H1 (cell line): ENCODE measurements at regions not wholly inside any gene's neighbourhood (a gene's known extent, or its start where the extent isn't known, plus 50 kb on each side); places are given as distances from the start of the nearest gene placed in this dataset.

Source experiments
- CTCF ChIA-PET: fragments of 300-600 bp; sonication (Branson Sonifier 250); formaldehyde crosslinking; loops from one replicate; lab custom pipeline; 2021; ENCODE audit not compliant: partially characterized antibody; lab: Charles Lee
- POLR2A ChIA-PET: fragments of 300-600 bp; sonication (Branson Sonifier 250); formaldehyde crosslinking; loops from one replicate; lab custom pipeline; 2021; ENCODE audit warnings: inconsistent platforms; ENCODE audit not compliant: partially characterized antibody; lab: Charles Lee
- DNase-seq, 2 experiments: peaks; one replicate each; pipeline versions ENCODE4 v3.0.0 to v3.0.0-alpha.2; 2010 to 2022; ENCODE audit warnings: low spot score in 2 of 2, low read depth in 1 of 2, mixed read lengths in 1 of 2
- FAIRE-seq: peaks from 2 replicates; lab custom pipeline; 2011; peaks lifted over from hg19 to GRCh38; lab: Jason Lieb, UNC
- H2AFZ ChIP-seq: 2 replicates; pipeline ENCODE4 v1.8.1; 2012; ENCODE audit warnings: low read length, inconsistent platforms
- H2AK5ac ChIP-seq: 2 replicates; pipeline ENCODE4 v1.6.1; 2013; ENCODE audit warnings: low read depth, low read length
- H2BK120ac ChIP-seq: replicated peaks from 2 replicates; pipeline ENCODE3; 2013; ENCODE audit warnings: low read depth, low read length, inconsistent platforms
- H2BK12ac ChIP-seq: 2 replicates; pipeline ENCODE4 v1.6.1; 2013; ENCODE audit warnings: low read depth, low read length
- H2BK15ac ChIP-seq: 2 replicates; pipeline ENCODE4 v1.6.1; 2013; ENCODE audit warnings: low read length
- H2BK20ac ChIP-seq: 2 replicates; pipeline ENCODE4 v1.6.1; 2013; ENCODE audit warnings: low read length
- H2BK5ac ChIP-seq: 2 replicates; pipeline ENCODE4 v1.6.1; 2013; ENCODE audit warnings: low read depth, low read length
- H3K14ac ChIP-seq: 2 replicates; pipeline ENCODE4 v1.6.1; 2013; ENCODE audit warnings: inconsistent platforms; ENCODE audit not compliant: insufficient read length
- H3K18ac ChIP-seq: 2 replicates; pipeline ENCODE4 v1.6.1; 2013; ENCODE audit warnings: low read length; ENCODE audit errors: extremely low read depth
- H3K23ac ChIP-seq: 2 replicates; pipeline ENCODE4 v1.6.1; 2013; ENCODE audit warnings: inconsistent platforms; ENCODE audit not compliant: insufficient read length
- H3K23me2 ChIP-seq: 2 replicates; pipeline ENCODE4 v1.6.1; 2013; ENCODE audit warnings: low read depth, low read length
- H3K27ac ChIP-seq: 2 replicates; pipeline ENCODE4 v1.6.1; 2011; ENCODE audit warnings: low read depth, low read length, inconsistent platforms
- H3K27me3 ChIP-seq, 4 experiments: replicated peaks in 1 of 4; 1 replicate in 1 of 4; 2 replicates in 3 of 4; pipeline versions ENCODE4 v1.6.1 to v1.8.1; 2011 to 2013; ENCODE audit warnings: low read length in 3 of 4, mild to moderate bottlenecking in 3 of 4, inconsistent platforms in 2 of 4, mixed read lengths in 2 of 4, moderate library complexity in 1 of 4; ENCODE audit not compliant: control insufficient read depth in 3 of 4, insufficient read depth in 3 of 4; ENCODE audit errors: extremely low read depth in 1 of 4
- H3K36me3 ChIP-seq, 4 experiments: 2 replicates each; pipeline versions ENCODE4 v1.6.1 to v1.8.1; 2011 to 2013; ENCODE audit warnings: mild to moderate bottlenecking in 4 of 4, low read length in 3 of 4, moderate library complexity in 2 of 4, control low read depth in 1 of 4, inconsistent platforms in 1 of 4; ENCODE audit not compliant: insufficient read depth in 4 of 4, control insufficient read depth in 2 of 4
- H3K4ac ChIP-seq: replicated peaks from 2 replicates; pipeline ENCODE3; 2013; ENCODE audit warnings: low read length, low read depth, mixed read lengths, inconsistent platforms; ENCODE audit not compliant: insufficient read length
- H3K4me1 ChIP-seq, 4 experiments: replicated peaks in 1 of 4; 1 replicate in 1 of 4; 2 replicates in 3 of 4; pipeline versions ENCODE4 v1.6.1 to v1.8.1; 2011 to 2013; ENCODE audit warnings: low read length in 3 of 4, inconsistent platforms in 2 of 4, mixed read lengths in 1 of 4; ENCODE audit not compliant: insufficient read depth in 4 of 4, control insufficient read depth in 3 of 4
- H3K4me2 ChIP-seq, 2 experiments: 2 replicates each; pipeline versions ENCODE4 v1.6.1 to v1.8.1; 2011 to 2013; ENCODE audit warnings: low read depth in 2 of 2, low read length in 2 of 2, control low read depth in 1 of 2, inconsistent platforms in 1 of 2, mild to moderate bottlenecking in 1 of 2; ENCODE audit not compliant: insufficient read depth in 1 of 2
- H3K4me3 ChIP-seq, 4 experiments: fragments of 200-600, 300-600 bp in 1 of 4; sonication (generic), shearing (Covaris generic), sonication (Bioruptor Twin) in 1 of 4; 2 replicates each; pipeline versions ENCODE4 v1.5.1 to v1.8.1; 2011 to 2016; ENCODE audit warnings: low read length in 4 of 4, low read depth in 3 of 4, control low read depth in 2 of 4, inconsistent platforms in 2 of 4, mild to moderate bottlenecking in 2 of 4, mixed read lengths in 1 of 4, moderate library complexity in 1 of 4; ENCODE audit not compliant: insufficient read depth in 2 of 4; ENCODE audit errors: extremely low read depth in 1 of 4
- H3K56ac ChIP-seq: replicated peaks from 2 replicates; pipeline ENCODE3; 2013; ENCODE audit warnings: low read depth, mild to moderate bottlenecking, mixed read lengths, low read length, inconsistent platforms; ENCODE audit not compliant: insufficient read length
- H3K79me1 ChIP-seq: 2 replicates; pipeline ENCODE4 v1.6.1; 2013; ENCODE audit warnings: low read depth, low read length, control low read depth
- H3K79me2 ChIP-seq, 2 experiments: 2 replicates each; pipeline versions ENCODE4 v1.6.1 to v1.8.1; 2012 to 2013; ENCODE audit warnings: low read length in 2 of 2, mild to moderate bottlenecking in 2 of 2, inconsistent platforms in 1 of 2; ENCODE audit not compliant: insufficient read depth in 2 of 2, control insufficient read depth in 1 of 2
- H3K9ac ChIP-seq, 4 experiments: replicated peaks in 1 of 4; 1 replicate in 1 of 4; 2 replicates in 3 of 4; pipeline versions ENCODE4 v1.6.1 to v1.8.1; 2011 to 2013; ENCODE audit warnings: low read depth in 3 of 4, low read length in 3 of 4, control low read depth in 2 of 4, mild to moderate bottlenecking in 2 of 4, moderate library complexity in 2 of 4, inconsistent platforms in 1 of 4; ENCODE audit errors: extremely low read depth in 1 of 4
- H3K9me3 ChIP-seq, 2 experiments: 2 replicates each; pipeline versions ENCODE4 v1.6.1 to v1.8.1; 2012 to 2013; ENCODE audit warnings: mild to moderate bottlenecking in 2 of 2, moderate library complexity in 2 of 2, control low read depth in 1 of 2, inconsistent platforms in 1 of 2, low read depth in 1 of 2, low read length in 1 of 2, mixed read lengths in 1 of 2; ENCODE audit not compliant: insufficient read depth in 2 of 2
- H4K20me1 ChIP-seq, 2 experiments: replicated peaks in 1 of 2; 2 replicates each; pipeline versions ENCODE3 to v1.8.1; 2011 to 2013; ENCODE audit warnings: inconsistent platforms in 2 of 2, low read length in 2 of 2, mild to moderate bottlenecking in 1 of 2; ENCODE audit not compliant: insufficient read depth in 2 of 2, control insufficient read depth in 1 of 2
- H4K5ac ChIP-seq: 2 replicates; pipeline ENCODE4 v1.6.1; 2013; ENCODE audit warnings: low read length, low read depth, mixed read lengths, inconsistent platforms; ENCODE audit not compliant: insufficient read length
- H4K8ac ChIP-seq: 2 replicates; pipeline ENCODE4 v1.8.0; 2013; ENCODE audit warnings: mild to moderate bottlenecking, moderate library complexity, low read length, inconsistent platforms; ENCODE audit not compliant: insufficient read depth; ENCODE audit errors: extremely low read depth
- H4K91ac ChIP-seq: replicated peaks from 2 replicates; pipeline ENCODE3; 2013; ENCODE audit warnings: low read length, mixed read lengths, inconsistent platforms; ENCODE audit not compliant: insufficient read length
- ASH2L ChIP-seq: fragments of 200-600, 300-600 bp; sonication (generic); IDR thresholded peaks from one replicate; pipeline ENCODE4 v1.7.1; 2017; ENCODE audit warnings: low read length
- CHD2 ChIP-seq: IDR thresholded peaks from 2 replicates; pipeline ENCODE4 v1.6.1; 2012; ENCODE audit warnings: low read length, improper control_type of control experiment
- GABPA ChIP-seq: IDR thresholded peaks from 2 replicates; pipeline ENCODE4 v1.6.1; 2011; ENCODE audit warnings: mild to moderate bottlenecking, low read length, moderate library complexity, borderline replicate concordance; ENCODE audit not compliant: insufficient read depth
- KDM1A ChIP-seq: fragments of 200-600, 300-600 bp; sonication (generic); IDR thresholded peaks from 2 replicates; pipeline ENCODE4 v1.7.1; 2016; ENCODE audit warnings: mild to moderate bottlenecking, low read length, borderline replicate concordance
- KDM5A ChIP-seq: fragments of 200-600 bp; IDR thresholded peaks from 2 replicates; pipeline ENCODE4 v1.7.1; 2012; ENCODE audit warnings: mild to moderate bottlenecking, low read length, inconsistent platforms, mixed read lengths
- PHF8 ChIP-seq: fragments of 200-600 bp; sonication (generic); conservative IDR thresholded peaks from 2 replicates; pipeline ENCODE4 v1.7.1; 2012; ENCODE audit warnings: low read depth, mild to moderate bottlenecking, inconsistent platforms, low read length, moderate library complexity
- POLR2A ChIP-seq, 2 experiments: IDR thresholded peaks; 1 replicate in 1 of 2; 2 replicates in 1 of 2; pipeline ENCODE4 v1.6.1; 2011; ENCODE audit warnings: low read depth in 2 of 2, low read length in 2 of 2, mild to moderate bottlenecking in 2 of 2; ENCODE audit errors: control extremely low read depth in 1 of 2
- RBBP5 ChIP-seq: IDR thresholded peaks from 2 replicates; pipeline ENCODE4 v1.7.1; 2012; ENCODE audit warnings: low read depth, mild to moderate bottlenecking, inconsistent platforms, low read length, moderate library complexity, borderline replicate concordance
- RNF2 ChIP-seq: fragments of 200-900, 300-1000 bp; sonication (generic); IDR thresholded peaks from 2 replicates; pipeline ENCODE4 v1.7.1; 2016; ENCODE audit warnings: borderline replicate concordance, low read depth, mild to moderate bottlenecking, antibody characterized with exemption, low read length; ENCODE audit not compliant: poor library complexity, severe bottlenecking; ENCODE audit errors: missing control alignments
- SP1 ChIP-seq: IDR thresholded peaks from 2 replicates; pipeline ENCODE4 v1.6.1; 2011; ENCODE audit warnings: low read depth, low read length
- WGBS, 2 experiments: shearing (Covaris generic) in 1 of 2; methylation state at CpG; one replicate each; pipeline versions ENCODE4 v1.1.6 to v1.1.7; 2013 to 2015; ENCODE audit warnings: low lambda C conversion rate in 2 of 2, mixed read lengths in 2 of 2, inconsistent platforms in 1 of 2, low coverage in 1 of 2, missing lambda C conversion rate in 1 of 2; ENCODE audit not compliant: insufficient replicate concordance in 2 of 2, insufficient coverage in 1 of 2, insufficient read length in 1 of 2; ENCODE audit errors: extremely low coverage in 1 of 2, missing lambda C conversion rate in 1 of 2; 5-methylcytosine and 5-hydroxymethylcytosine counted together

DNA sequence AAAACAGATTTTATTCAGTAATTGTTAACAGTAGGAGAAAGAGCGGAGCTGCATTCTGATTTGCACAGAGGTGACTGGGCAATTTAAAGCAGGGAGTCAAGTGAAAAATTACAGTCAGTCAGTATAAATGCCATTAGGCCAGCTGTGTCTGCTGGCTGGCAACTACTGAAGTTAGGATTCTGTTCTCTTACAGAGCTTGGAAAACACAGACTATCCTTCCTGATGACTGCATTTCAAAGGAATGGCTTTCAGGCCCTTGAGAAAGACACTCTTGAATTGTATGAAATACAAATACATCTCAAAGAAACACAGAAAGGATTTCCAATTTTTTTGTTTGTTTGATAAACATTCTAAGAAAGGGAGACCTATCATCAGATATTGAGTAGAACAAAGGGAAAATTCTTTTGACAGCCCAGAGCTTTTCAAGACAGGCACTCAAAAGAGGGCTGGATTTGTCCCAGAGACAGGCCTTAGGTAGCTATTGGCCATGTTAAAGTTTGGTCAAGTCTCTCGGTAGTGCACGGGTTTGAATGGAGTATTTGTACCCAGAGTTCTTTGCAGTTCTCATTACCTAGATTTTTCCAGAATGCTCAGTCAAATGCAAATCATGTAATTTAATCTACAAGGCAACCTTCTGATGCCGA lies 551.2 kb upstream of the CCDC54 start:
- Histone ChIP-seq H4K20me1 (no peaks in the 10 kb centered on the region), H4K91ac (peak overlapping the region; percentile 58), H3K23ac (no peak overlapping the region), H4K8ac (no peak overlapping the region), H3K56ac (peak overlapping the region; percentile 6), H3K79me2 (no peaks in the 10 kb centered on the region), H2AK5ac (no peak overlapping the region; the same call in 1 of the 2 replicates), H3K18ac (peak overlapping the region; percentile 55), H3K14ac (no peak overlapping the region), H3K4ac (peak overlapping the region; percentile 58), H2BK120ac (peak overlapping the region; percentile 84), H3K9me3 (peaks cover 0 to 4% of the 10 kb centered on the region in 2 experiments; a peak in 1 of 4 replicates), H3K36me3 (no peaks in the 10 kb centered on the region), H3K4me1 (peaks cover 0 to 24% (median 21%) of the 10 kb centered on the region in 4 experiments; a peak in 4 of 7 replicates), H3K79me1 (no peaks in the 10 kb centered on the region), H4K5ac (no peak overlapping the region), H3K9ac (no peak overlapping the region), H3K4me2 (no peak overlapping the region), H2BK5ac (peak overlapping the region; percentile 86; the same call in 1 of the 2 replicates), H3K23me2 (no peaks in the 10 kb centered on the region), H2BK15ac (no peak overlapping the region), H3K27ac (no peak overlapping the region), H3K4me3 (no peak overlapping the region), H2AFZ (no peak overlapping the region), H2BK12ac (peak overlapping the region; percentile 62; the same call in 1 of the 2 replicates), H2BK20ac (peak overlapping the region; percentile 23; the same call in 1 of the 2 replicates), H3K27me3 (no peaks in the 10 kb centered on the region)
- no peak for FAIRE-seq
- ChIA-PET CTCF (interaction anchor here (0.8 to 2.3 kb wide), 5 partner anchors 10 to 238 kb away, joined by 3 to 9 read pairs (median 3); no protein-coding TSS in a partner anchor), POLR2A (no interaction called here)
- 75% methylated on average over 4 of the region's 4 CpGs; no CpG with 5 or more reads in 1 of the 2 experiments for WGBS, 2 experiments
- DNase-seq = no peak
- TF ChIP-seq KDM5A = no peak
- no peak for TF ChIP-seq ASH2L
- no peak for TF ChIP-seq POLR2A (IDR thresholded peaks at IDR 0.05; ENCODE audit: control extremely low read depth in 1 of 2, low read depth in 2 of 2, low read length in 2 of 2)
- TF ChIP-seq SP1 = no peak
- no peak for TF ChIP-seq KDM1A
- no peak for TF ChIP-seq GABPA
- no peak for TF ChIP-seq PHF8
- no peak for TF ChIP-seq RNF2
- TF ChIP-seq CHD2 = no peak
- no peak for TF ChIP-seq RBBP5
